AG10803 (cell line): ENCODE measurements at regions not wholly inside any gene's neighbourhood (a gene's known extent, or its start where the extent isn't known, plus 50 kb on each side); places are given as distances from the start of the nearest gene placed in this dataset.

Experiments
- DNase-seq: peaks from one replicate; pipeline ENCODE4 v3.0.0; 2010; ENCODE audit warnings: low read depth
- H3K4me3 ChIP-seq: 2 replicates; pipeline ENCODE4 v1.5.1; 2011; ENCODE audit warnings: mild to moderate bottlenecking, low read length, control low read depth
- CTCF ChIP-seq: conservative IDR thresholded peaks from 2 replicates; pipeline ENCODE4 v1.5.1; 2011; ENCODE audit warnings: mild to moderate bottlenecking, low read length, control low read depth, inconsistent platforms

GRCh38 chr6:77017537-77017936 lies 445.8 kb downstream of the HTR1B start:
- TF ChIP-seq CTCF: no peak
- no peak for DNase-seq
- H3K4me3 ChIP-seq: no peak overlapping the region

GRCh38 chr6:77015350-77015749 lies 447.9 kb downstream of the HTR1B start:
- no peak for TF ChIP-seq CTCF
- no peak overlapping the region for H3K4me3 ChIP-seq
- peak; percentile 63 for DNase-seq

DNA sequence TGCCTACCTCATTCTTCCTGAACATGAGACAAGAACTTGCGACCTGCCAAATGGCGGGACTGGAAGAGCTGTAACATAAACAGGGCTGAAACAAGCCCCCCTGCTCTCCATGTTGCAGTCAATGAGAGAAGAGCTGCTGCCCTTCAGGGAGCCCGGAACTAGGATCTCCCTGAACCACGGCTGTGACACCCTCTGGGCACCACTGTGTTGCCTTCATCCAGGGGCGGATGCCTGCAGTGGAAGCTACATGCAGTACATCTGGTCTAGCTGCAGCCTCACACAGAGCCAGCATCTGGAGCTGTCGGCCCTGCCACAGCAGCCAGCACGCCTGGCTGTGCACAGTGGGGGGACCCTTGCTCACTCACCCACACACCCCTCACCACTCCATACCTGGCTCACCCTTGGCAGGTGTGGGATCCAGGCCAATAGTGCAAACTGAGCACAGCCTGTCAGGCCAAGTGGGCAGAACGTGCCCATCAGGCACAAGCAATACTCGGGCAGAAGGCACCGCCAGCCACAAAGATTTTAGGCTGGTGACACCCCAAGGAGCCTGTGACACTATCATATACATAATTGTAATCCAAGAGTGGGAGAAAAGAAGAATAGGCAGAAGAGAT lies 451.3 kb downstream of the HTR1B start:
- no peak for TF ChIP-seq CTCF
- H3K4me3 ChIP-seq: no peak overlapping the region
- no peak for DNase-seq

- no peak for DNase-seq
- no peak overlapping the region for H3K4me3 ChIP-seq
- no peak for TF ChIP-seq CTCF
Measured at GRCh38 chr6:77010931-77011542, 452.3 kb downstream of the HTR1B start.

- H3K4me3 ChIP-seq: no peak overlapping the region
- DNase-seq: no peak
- TF ChIP-seq CTCF: no peak
Measured at GRCh38 chr6:76992553-76992952, 470.7 kb downstream of the HTR1B start.

GRCh38 chr6:76984572-76984971 lies 478.7 kb downstream of the HTR1B start:
- no peak for TF ChIP-seq CTCF
- no peak overlapping the region for H3K4me3 ChIP-seq
- no peak for DNase-seq

- no peak for TF ChIP-seq CTCF
- peak; percentile 41 for DNase-seq
Measured at GRCh38 chr6:76982476-76983199, 480.7 kb downstream of the HTR1B start.

More at GRCh38 chr6:76982476-76983199, 480.7 kb downstream of the HTR1B start:
- H3K4me3 ChIP-seq: no peak overlapping the region
